MM.1S (cell line): ENCODE measurements at regions not wholly inside any gene's neighbourhood (a gene's known extent, or its start where the extent isn't known, plus 50 kb on each side); places are given as distances from the start of the nearest gene placed in this dataset.

Experiments used
- DNase-seq: peaks from one replicate; pipeline ENCODE4 v3.0.0-alpha.2; 2015
- H2AFZ ChIP-seq: fragments of 300-600 bp; sonication (generic); 2 replicates; pipeline ENCODE4 v1.6.0; 2016; ENCODE audit warnings: antibody characterized with exemption, low read length
- H3F3A ChIP-seq: fragments of 300-600 bp; sonication (generic); 2 replicates; pipeline ENCODE4 v1.6.1; 2016; ENCODE audit warnings: mild to moderate bottlenecking, antibody characterized with exemption, low read length, moderate library complexity, mixed read lengths; ENCODE audit not compliant: insufficient read depth
- H3K27ac ChIP-seq: fragments of 300-600 bp; sonication (generic); 2 replicates; pipeline ENCODE4 v1.5.1; 2016; ENCODE audit warnings: mild to moderate bottlenecking, low read length
- H3K27me3 ChIP-seq: fragments of 300-600 bp; sonication (generic); replicated peaks from 2 replicates; pipeline ENCODE4 v1.6.0; 2016; ENCODE audit warnings: low read length; ENCODE audit not compliant: insufficient read depth
- H3K36me3 ChIP-seq: fragments of 300-600 bp; sonication (generic); replicated peaks from 2 replicates; pipeline ENCODE4 v1.6.1; 2016; ENCODE audit warnings: mild to moderate bottlenecking, low read length, mixed read lengths; ENCODE audit not compliant: insufficient read depth
- H3K4me1 ChIP-seq: fragments of 300-600 bp; sonication (generic); 2 replicates; pipeline ENCODE4 v1.6.1; 2016; ENCODE audit warnings: low read length, mixed read lengths
- H3K4me2 ChIP-seq: fragments of 300-600 bp; sonication (generic); 2 replicates; pipeline ENCODE4 v1.6.0; 2016; ENCODE audit warnings: low read depth, low read length
- H3K4me3 ChIP-seq: fragments of 300-600 bp; sonication (generic); 2 replicates; pipeline ENCODE4 v1.5.1; 2016; ENCODE audit warnings: low read length, mixed read lengths
- H3K79me2 ChIP-seq: fragments of 300-600 bp; sonication (generic); 2 replicates; pipeline ENCODE4 v1.6.1; 2016; ENCODE audit warnings: mixed run types, low read length, mixed read lengths
- H3K9ac ChIP-seq: fragments of 300-600 bp; sonication (generic); 2 replicates; pipeline ENCODE4 v1.6.1; 2016; ENCODE audit warnings: low read length, mixed read lengths
- H3K9me2 ChIP-seq: fragments of 300-600 bp; sonication (generic); replicated peaks from 2 replicates; pipeline ENCODE4 v1.6.1; 2016; ENCODE audit warnings: mild to moderate bottlenecking, low read length, mixed read lengths; ENCODE audit not compliant: insufficient read depth
- H3K9me3 ChIP-seq: fragments of 300-600 bp; sonication (generic); replicated peaks from 2 replicates; pipeline ENCODE4 v1.6.1; 2016; ENCODE audit warnings: mild to moderate bottlenecking, low read length, mixed read lengths; ENCODE audit not compliant: insufficient read depth
- H4K20me1 ChIP-seq: fragments of 300-600 bp; sonication (generic); 2 replicates; pipeline ENCODE4 v1.6.1; 2016; ENCODE audit warnings: mild to moderate bottlenecking, low read length, moderate library complexity, mixed read lengths; ENCODE audit not compliant: insufficient read depth
- EZH2 ChIP-seq: fragments of 300-600 bp; sonication (generic); optimal IDR thresholded peaks from 2 replicates; pipeline ENCODE3; 2017; ENCODE audit warnings: low read depth, mild to moderate bottlenecking, antibody characterized with exemption, low read length, mixed read lengths
- EZH2phosphoT487 ChIP-seq: fragments of 300-600 bp; sonication (generic); IDR thresholded peaks from 2 replicates; pipeline ENCODE4 v1.6.1; 2018; ENCODE audit warnings: antibody characterized with exemption, low read length
- TF ChIP-seq, protein P1 (sequence below): fragments of 300-600 bp; sonication (generic); IDR thresholded peaks from 2 replicates; pipeline ENCODE4 v1.5.1; 2016; ENCODE audit warnings: antibody characterized with exemption, low read length, mixed read lengths

DNA sequence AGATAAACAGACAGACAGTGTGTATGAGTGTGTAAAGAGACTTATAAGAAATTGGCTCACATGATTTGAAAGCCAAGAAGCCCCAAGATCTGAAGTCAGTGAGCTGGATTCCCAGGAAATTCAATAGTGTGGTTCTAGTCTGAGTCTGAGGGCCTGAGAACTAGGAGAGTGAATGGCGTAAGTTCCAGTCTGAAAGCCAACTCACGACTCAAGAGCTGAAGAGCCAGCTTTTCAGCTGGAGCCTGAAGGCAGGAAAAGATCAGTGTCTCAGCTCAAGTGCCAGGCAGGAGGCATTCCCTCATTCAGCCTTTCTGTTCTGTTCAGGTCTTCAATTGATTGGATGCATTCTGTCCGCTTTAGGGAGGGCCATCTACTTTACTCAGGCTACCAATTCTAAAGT is 257.2 kb downstream of the PLPP3 start:
- no peaks in the 10 kb centered on the region for H3K9me2 ChIP-seq
- no peaks in the 10 kb centered on the region for H3K27me3 ChIP-seq
- H3K9ac ChIP-seq = no peak overlapping the region
- H3K4me1 ChIP-seq = no peaks in the 10 kb centered on the region
- H2AFZ ChIP-seq = no peak overlapping the region
- H3K36me3 ChIP-seq = no peaks in the 10 kb centered on the region
- no peaks in the 10 kb centered on the region for H3F3A ChIP-seq
- H4K20me1 ChIP-seq = no peaks in the 10 kb centered on the region
- H3K9me3 ChIP-seq = no peaks in the 10 kb centered on the region
- TF ChIP-seq EZH2 (no peak), EZH2phosphoT487 (no peak)
- TF ChIP-seq, protein P1, sequence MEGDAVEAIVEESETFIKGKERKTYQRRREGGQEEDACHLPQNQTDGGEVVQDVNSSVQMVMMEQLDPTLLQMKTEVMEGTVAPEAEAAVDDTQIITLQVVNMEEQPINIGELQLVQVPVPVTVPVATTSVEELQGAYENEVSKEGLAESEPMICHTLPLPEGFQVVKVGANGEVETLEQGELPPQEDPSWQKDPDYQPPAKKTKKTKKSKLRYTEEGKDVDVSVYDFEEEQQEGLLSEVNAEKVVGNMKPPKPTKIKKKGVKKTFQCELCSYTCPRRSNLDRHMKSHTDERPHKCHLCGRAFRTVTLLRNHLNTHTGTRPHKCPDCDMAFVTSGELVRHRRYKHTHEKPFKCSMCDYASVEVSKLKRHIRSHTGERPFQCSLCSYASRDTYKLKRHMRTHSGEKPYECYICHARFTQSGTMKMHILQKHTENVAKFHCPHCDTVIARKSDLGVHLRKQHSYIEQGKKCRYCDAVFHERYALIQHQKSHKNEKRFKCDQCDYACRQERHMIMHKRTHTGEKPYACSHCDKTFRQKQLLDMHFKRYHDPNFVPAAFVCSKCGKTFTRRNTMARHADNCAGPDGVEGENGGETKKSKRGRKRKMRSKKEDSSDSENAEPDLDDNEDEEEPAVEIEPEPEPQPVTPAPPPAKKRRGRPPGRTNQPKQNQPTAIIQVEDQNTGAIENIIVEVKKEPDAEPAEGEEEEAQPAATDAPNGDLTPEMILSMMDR = no peak
- H3K27ac ChIP-seq = no peak overlapping the region
- no peak overlapping the region for H3K4me3 ChIP-seq
- H3K4me2 ChIP-seq = no peak overlapping the region
- no peak for DNase-seq
- H3K79me2 ChIP-seq = no peaks in the 10 kb centered on the region

DNA sequence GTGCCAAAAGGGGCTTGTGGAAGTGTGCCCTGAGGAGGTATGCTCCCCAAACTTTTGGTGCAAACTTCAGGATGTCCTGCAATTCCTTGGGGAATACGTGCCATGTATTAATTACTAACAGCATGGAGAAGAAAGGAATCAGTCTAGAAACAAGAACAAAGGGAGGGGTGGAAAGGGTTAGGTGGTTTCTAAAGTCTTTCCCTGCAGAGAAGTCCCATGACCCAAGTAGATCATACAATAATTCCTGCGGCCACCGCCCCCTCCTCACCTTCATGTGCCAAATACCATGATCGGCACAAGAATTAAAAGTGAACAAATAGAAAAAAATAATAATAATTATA is 258.2 kb downstream of the PLPP3 start:
- H3K9ac ChIP-seq = no peak overlapping the region
- H3K36me3 ChIP-seq = no peaks in the 10 kb centered on the region
- no peak for TF ChIP-seq EZH2
- TF ChIP-seq, protein P1 = no peak
- no peak for TF ChIP-seq EZH2phosphoT487
- no peak for DNase-seq
- no peaks in the 10 kb centered on the region for H3K9me2 ChIP-seq
- no peaks in the 10 kb centered on the region for H3K4me1 ChIP-seq
- H2AFZ ChIP-seq = no peak overlapping the region
- H3K27me3 ChIP-seq = no peaks in the 10 kb centered on the region
- no peaks in the 10 kb centered on the region for H3K79me2 ChIP-seq
- no peaks in the 10 kb centered on the region for H3K9me3 ChIP-seq
- H3K27ac ChIP-seq = no peak overlapping the region
- H4K20me1 ChIP-seq = no peaks in the 10 kb centered on the region
- H3K4me3 ChIP-seq = no peak overlapping the region
- no peak overlapping the region for H3K4me2 ChIP-seq
- H3F3A ChIP-seq = no peaks in the 10 kb centered on the region

DNA sequence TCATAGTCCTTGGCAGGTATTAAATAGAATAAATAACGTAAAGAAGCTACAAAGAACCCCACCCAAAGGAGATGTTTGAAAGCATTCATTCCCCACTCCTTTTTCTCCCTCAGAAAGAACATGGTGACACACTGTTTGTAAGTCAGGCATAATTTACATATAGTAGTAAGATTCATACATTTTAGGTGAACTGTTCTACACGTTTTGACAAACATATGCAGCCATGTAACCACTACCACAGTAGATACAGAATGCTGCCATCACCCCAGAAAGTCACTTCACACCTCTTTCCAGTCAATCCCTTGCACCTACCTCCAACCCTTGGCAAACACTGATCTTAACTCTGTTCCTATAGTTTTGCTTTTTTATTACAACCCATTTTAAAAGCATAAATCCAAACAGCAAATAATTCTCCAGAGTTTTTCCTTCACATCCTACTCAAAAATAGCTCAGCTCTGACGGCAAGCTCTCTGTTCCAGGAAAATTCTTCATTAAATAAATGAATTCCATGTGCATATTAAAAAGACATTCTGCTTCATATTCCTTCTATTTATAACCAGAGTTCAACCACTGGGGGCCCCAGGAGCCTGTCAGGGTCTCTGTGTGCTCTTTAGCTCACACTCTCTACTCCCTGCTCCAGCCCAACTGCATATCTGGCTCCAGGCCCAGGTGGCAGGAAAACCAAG is 258.8 kb downstream of the PLPP3 start:
- DNase-seq = no peak
- H3F3A ChIP-seq = no peaks in the 10 kb centered on the region
- no peak overlapping the region for H3K4me3 ChIP-seq
- no peak overlapping the region for H3K27ac ChIP-seq
- H3K9me2 ChIP-seq = no peaks in the 10 kb centered on the region
- H3K4me2 ChIP-seq = no peak overlapping the region
- no peak overlapping the region for H3K9ac ChIP-seq
- no peaks in the 10 kb centered on the region for H3K9me3 ChIP-seq
- H3K4me1 ChIP-seq = no peaks in the 10 kb centered on the region
- H3K79me2 ChIP-seq = no peaks in the 10 kb centered on the region
- no peaks in the 10 kb centered on the region for H4K20me1 ChIP-seq
- H3K27me3 ChIP-seq = no peaks in the 10 kb centered on the region
- no peak overlapping the region for H2AFZ ChIP-seq
- no peaks in the 10 kb centered on the region for H3K36me3 ChIP-seq
- TF ChIP-seq EZH2 = no peak

DNA sequence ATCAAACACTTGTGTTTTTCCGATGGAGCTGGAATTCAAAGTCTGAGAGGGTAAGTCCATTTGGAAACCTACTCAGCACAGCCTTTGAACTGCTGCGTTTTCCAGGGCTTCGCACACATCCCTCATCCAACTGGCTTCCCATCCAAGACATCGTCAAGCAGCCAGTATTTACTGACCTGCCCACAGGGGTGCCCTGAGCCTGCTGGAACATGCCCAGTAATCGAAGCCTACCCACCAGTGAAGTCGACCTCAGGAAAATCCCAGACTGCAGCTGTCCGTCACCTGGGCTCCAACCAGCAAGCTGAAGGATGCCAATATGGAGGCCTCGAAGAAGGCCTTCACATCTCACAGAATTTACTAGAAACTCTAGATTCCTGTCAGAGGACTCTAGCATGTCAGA is 261.6 kb downstream of the PLPP3 start:
- TF ChIP-seq, protein P1 = no peak
- TF ChIP-seq EZH2 = no peak
- TF ChIP-seq EZH2phosphoT487 = no peak
- no peaks in the 10 kb centered on the region for H3K27me3 ChIP-seq
- H3F3A ChIP-seq = no peaks in the 10 kb centered on the region
- no peak overlapping the region for H3K4me3 ChIP-seq
- no peaks in the 10 kb centered on the region for H3K79me2 ChIP-seq
- no peaks in the 10 kb centered on the region for H3K4me1 ChIP-seq
- H3K9me3 ChIP-seq = no peaks in the 10 kb centered on the region
- no peak overlapping the region for H2AFZ ChIP-seq
- no peak overlapping the region for H3K9ac ChIP-seq
- no peaks in the 10 kb centered on the region for H4K20me1 ChIP-seq
- no peaks in the 10 kb centered on the region for H3K36me3 ChIP-seq
- no peak overlapping the region for H3K27ac ChIP-seq
- no peak for DNase-seq
- H3K4me2 ChIP-seq = no peak overlapping the region
- no peaks in the 10 kb centered on the region for H3K9me2 ChIP-seq
